Spinal cord (tissue), 9 donors: ENCODE measurements at regions not wholly inside any gene's neighbourhood (a gene's known extent, or its start where the extent isn't known, plus 50 kb on each side); places are given as distances from the start of the nearest gene placed in this dataset.

Experiments used
- DNase-seq, 6 donors: peaks; one replicate each; pipeline versions ENCODE4 v3.0.0 to v3.0.0-alpha.2; 2013 to 2015; ENCODE audit warnings: low spot score in 6 of 6, low read depth in 4 of 6
- H3K27ac ChIP-seq: one replicate; pipeline ENCODE4 v1.5.1; 2013; ENCODE audit warnings: low read depth, low read length, control low read depth
- H3K27me3 ChIP-seq: one replicate; pipeline ENCODE4 v1.6.1; 2013; ENCODE audit warnings: low read length; ENCODE audit not compliant: control insufficient read depth, insufficient read depth
- H3K36me3 ChIP-seq: one replicate; pipeline ENCODE4 v1.6.1; 2013; ENCODE audit warnings: low read length; ENCODE audit not compliant: control insufficient read depth, insufficient read depth
- H3K4me1 ChIP-seq: one replicate; pipeline ENCODE4 v1.6.1; 2013; ENCODE audit warnings: low read length; ENCODE audit not compliant: control insufficient read depth, insufficient read depth
- H3K4me3 ChIP-seq: one replicate; pipeline ENCODE4 v1.5.1; 2013; ENCODE audit warnings: low read depth, low read length, control low read depth
- H3K9me3 ChIP-seq: one replicate; pipeline ENCODE4 v1.6.1; 2013; ENCODE audit warnings: low read length; ENCODE audit not compliant: control insufficient read depth, insufficient read depth
- whole genome bisulfite sequencing: methylation state at CpG from one replicate; pipeline ENCODE4 v1.1.5; 2013; ENCODE audit warnings: missing lambda C conversion rate; ENCODE audit not compliant: insufficient coverage; 5-methylcytosine and 5-hydroxymethylcytosine counted together
- donor health status: healthy.

DNA sequence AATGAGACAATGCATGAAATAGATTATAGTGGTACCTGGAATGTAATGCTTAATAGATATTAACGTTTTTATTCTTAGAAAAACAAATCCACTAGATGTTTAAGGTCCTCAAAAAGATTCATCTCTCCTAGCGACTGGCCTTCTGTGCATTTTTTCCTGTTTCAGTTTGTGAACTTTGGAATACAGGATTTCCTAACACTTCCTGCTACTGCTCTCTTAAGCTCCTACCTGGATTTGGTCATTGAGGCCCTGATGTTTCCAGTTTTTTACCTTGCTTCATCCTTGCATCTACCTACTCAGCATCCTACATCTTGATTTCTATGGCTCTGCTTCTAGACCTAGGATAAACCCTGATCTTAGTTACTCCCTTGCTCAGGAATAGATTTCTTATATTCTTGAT lies 188.4 kb downstream of the ABCC12 start:
- WGBS, result 100% methylated on average over 1 of the region's 2 CpGs
- H3K36me3 ChIP-seq, result no peaks in the 10 kb centered on the region
- no peak for DNase-seq
- H3K4me1 ChIP-seq, result peaks cover 3% of the 10 kb centered on the region
- no peak overlapping the region for H3K27ac ChIP-seq
- no peak overlapping the region for H3K4me3 ChIP-seq
- no peaks in the 10 kb centered on the region for H3K9me3 ChIP-seq
- no peaks in the 10 kb centered on the region for H3K27me3 ChIP-seq

DNA sequence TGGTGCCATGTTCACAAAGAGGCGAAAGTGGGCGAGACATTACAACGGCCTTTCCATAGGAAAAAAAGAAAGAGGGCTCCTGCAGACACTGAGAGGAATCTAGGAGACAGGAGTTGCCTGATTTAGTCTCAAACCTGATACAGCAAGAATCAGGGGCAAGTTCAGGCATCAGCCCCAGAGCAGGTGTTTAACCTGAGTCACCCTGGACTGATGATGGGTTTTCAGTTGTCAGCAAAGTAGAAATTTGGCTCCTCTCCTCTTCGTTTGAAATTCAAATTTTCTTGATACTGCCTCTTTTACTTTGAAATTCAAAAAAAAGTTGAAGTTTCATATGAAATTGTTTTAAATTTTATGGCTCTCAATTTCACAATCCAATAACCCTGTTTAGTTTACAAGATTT lies 189.5 kb downstream of the ABCC12 start:
- no peak for DNase-seq
- peaks cover 3% of the 10 kb centered on the region for H3K4me1 ChIP-seq
- no peaks in the 10 kb centered on the region for H3K36me3 ChIP-seq
- no peak overlapping the region for H3K27ac ChIP-seq
- H3K4me3 ChIP-seq, result no peak overlapping the region
- 97% methylated on average over 3 of the region's 4 CpGs for WGBS
- H3K27me3 ChIP-seq, result no peaks in the 10 kb centered on the region
- H3K9me3 ChIP-seq, result no peaks in the 10 kb centered on the region

DNA sequence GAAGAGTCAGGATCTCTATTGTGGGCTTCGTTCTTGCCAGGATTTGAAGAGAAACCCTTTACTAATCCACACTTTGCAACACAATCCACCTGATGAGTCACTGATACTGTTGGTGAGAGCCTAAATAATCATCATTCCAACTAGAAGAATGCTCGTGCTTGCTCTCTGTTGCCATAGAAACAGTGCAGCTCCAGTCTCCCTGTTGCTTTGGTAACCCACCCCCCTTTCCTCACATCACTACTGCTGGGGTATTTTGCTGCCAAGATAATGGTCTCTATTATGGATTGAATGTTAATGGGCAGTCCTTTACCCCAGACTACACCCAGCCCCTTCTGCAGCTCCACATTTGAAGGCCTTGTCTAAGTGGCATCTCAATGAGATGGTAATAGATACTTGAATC lies 190.4 kb downstream of the ABCC12 start:
- WGBS, result no CpG with 5 or more reads among the region's 2 CpGs
- no peaks in the 10 kb centered on the region for H3K27me3 ChIP-seq
- DNase-seq, result peak; percentile 53 to 97 (median 66)
- H3K27ac ChIP-seq, result no peak overlapping the region
- H3K9me3 ChIP-seq, result no peaks in the 10 kb centered on the region
- no peaks in the 10 kb centered on the region for H3K36me3 ChIP-seq
- peaks cover 3% of the 10 kb centered on the region for H3K4me1 ChIP-seq
- no peak overlapping the region for H3K4me3 ChIP-seq

- no peaks in the 10 kb centered on the region for H3K27me3 ChIP-seq
- H3K9me3 ChIP-seq, result no peaks in the 10 kb centered on the region
- no peak overlapping the region for H3K27ac ChIP-seq
- DNase-seq, result no peak
- H3K4me1 ChIP-seq, result peaks cover 2% of the 10 kb centered on the region
- H3K4me3 ChIP-seq, result no peak overlapping the region
- 89% methylated on average over 5 of the region's 5 CpGs for WGBS
- no peaks in the 10 kb centered on the region for H3K36me3 ChIP-seq
Observed at GRCh38 chr16:47958726-47959125, 197.1 kb downstream of the ABCC12 start.

- Histone ChIP-seq H3K4me3 (no peak overlapping the region), H3K27ac (no peak overlapping the region), H3K27me3 (no peaks in the 10 kb centered on the region), H3K4me1 (no peaks in the 10 kb centered on the region), H3K36me3 (no peaks in the 10 kb centered on the region), H3K9me3 (no peaks in the 10 kb centered on the region)
- whole genome bisulfite sequencing, result no CpG with 5 or more reads among the region's 2 CpGs
- peak in 2 of 6 donors; percentile 36 to 68 for DNase-seq
Observed at GRCh38 chr16:47956916-47957315, 198.9 kb downstream of the ABCC12 start.

DNA sequence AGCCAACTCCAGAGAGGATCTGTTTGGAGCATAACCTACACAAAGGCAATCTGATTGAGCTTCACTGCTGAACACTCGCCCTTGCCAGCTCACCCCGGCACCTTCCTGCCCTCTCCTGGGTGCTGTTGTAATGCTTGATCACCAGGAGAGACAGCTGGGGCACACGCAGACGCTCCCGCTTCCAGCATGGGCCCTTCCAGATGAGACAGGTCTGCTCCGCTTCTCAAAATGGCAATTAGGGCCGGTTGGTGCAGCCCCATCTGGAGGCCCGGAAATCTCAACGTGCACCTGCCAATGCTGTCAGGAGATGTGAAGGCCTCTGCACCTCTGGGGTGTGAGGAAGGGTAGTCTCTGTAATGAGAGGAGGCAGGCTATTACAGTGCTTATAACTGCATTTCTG lies 206.1 kb downstream of the ABCC12 start:
- WGBS, result 71% methylated on average over 9 of the region's 9 CpGs
- Histone ChIP-seq H3K27ac (no peak overlapping the region), H3K27me3 (no peaks in the 10 kb centered on the region), H3K4me1 (no peaks in the 10 kb centered on the region), H3K36me3 (no peaks in the 10 kb centered on the region), H3K9me3 (no peaks in the 10 kb centered on the region), H3K4me3 (no peak overlapping the region)
- DNase-seq, result peak in 1 of 6 donors; percentile 46

DNA sequence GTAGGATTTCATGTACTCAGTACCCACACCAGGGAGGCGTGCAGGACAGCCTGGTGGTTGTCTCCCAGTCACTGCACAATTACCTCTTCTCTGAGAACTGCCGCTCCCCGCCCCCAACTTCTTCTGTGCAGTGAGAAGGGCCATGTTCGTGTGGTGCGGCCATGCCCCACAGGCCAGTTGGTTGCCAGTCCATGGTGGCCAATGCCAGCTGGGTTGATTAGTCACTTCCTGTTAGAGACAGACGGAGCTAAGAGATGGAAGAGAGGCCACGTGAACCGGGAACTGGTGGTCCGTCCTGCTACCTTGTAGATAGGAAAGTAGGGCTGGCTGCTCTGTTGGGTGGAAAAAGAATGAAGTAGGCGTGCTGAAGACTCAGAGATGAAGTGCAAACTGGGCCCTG lies 206.5 kb downstream of the ABCC12 start:
- DNase-seq, result no peak
- no peak overlapping the region for H3K27ac ChIP-seq
- 96% methylated on average over 9 of the region's 10 CpGs for WGBS
- no peaks in the 10 kb centered on the region for H3K27me3 ChIP-seq
- H3K9me3 ChIP-seq, result no peaks in the 10 kb centered on the region
- no peaks in the 10 kb centered on the region for H3K36me3 ChIP-seq
- H3K4me3 ChIP-seq, result no peak overlapping the region
- no peaks in the 10 kb centered on the region for H3K4me1 ChIP-seq

- Histone ChIP-seq H3K9me3 (no peaks in the 10 kb centered on the region), H3K4me1 (no peaks in the 10 kb centered on the region), H3K27ac (no peak overlapping the region), H3K4me3 (no peak overlapping the region), H3K36me3 (no peaks in the 10 kb centered on the region), H3K27me3 (no peaks in the 10 kb centered on the region)
- 58% methylated on average over 2 of the region's 3 CpGs for WGBS
- peak in 1 of 6 donors; percentile 66 for DNase-seq
Observed at GRCh38 chr16:47947723-47948122, 208.1 kb downstream of the ABCC12 start.

DNA sequence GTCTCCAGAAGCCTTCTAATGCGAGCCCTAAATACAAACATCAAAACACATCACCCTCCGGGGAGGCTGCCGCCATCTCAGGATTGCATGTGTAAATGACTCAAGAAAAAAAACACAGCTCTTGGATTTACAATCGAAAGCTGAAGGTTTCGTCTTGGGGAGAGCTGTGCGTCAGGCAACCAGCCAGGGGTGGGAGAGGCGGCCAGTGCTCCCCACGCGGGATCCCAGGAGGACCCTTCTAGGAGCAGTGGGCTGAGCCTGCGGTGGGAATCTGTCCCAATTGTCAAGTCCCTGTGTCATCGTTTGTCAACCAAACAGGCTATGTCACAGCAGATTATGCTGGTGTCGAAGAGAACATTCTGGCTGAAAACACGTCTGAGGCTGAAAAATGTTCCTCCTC lies 209.7 kb downstream of the ABCC12 start:
- DNase-seq, result peak in 1 of 6 donors; percentile 54
- 58% methylated on average over 13 of the region's 13 CpGs for WGBS

GRCh38 chr16:47944589-47944988 lies 211.2 kb downstream of the ABCC12 start:
- H3K9me3 ChIP-seq, result no peaks in the 10 kb centered on the region
- no peak for DNase-seq
- H3K4me1 ChIP-seq, result no peaks in the 10 kb centered on the region
- H3K27ac ChIP-seq, result no peak overlapping the region
- no peak overlapping the region for H3K4me3 ChIP-seq
- 97% methylated on average over 8 of the region's 10 CpGs for WGBS
- no peaks in the 10 kb centered on the region for H3K36me3 ChIP-seq
- no peaks in the 10 kb centered on the region for H3K27me3 ChIP-seq

More for the DNA sequence above, 209.7 kb downstream of the ABCC12 start:
- H3K4me1 ChIP-seq, result no peaks in the 10 kb centered on the region
- H3K36me3 ChIP-seq, result no peaks in the 10 kb centered on the region
- H3K9me3 ChIP-seq, result no peaks in the 10 kb centered on the region
- no peak overlapping the region for H3K4me3 ChIP-seq
- H3K27me3 ChIP-seq, result no peaks in the 10 kb centered on the region
- H3K27ac ChIP-seq, result no peak overlapping the region
